ENCODE measurements at regions not wholly inside any gene's neighbourhood (a gene's known extent, or its start where the extent isn't known, plus 50 kb on each side); places are given as distances from the start of the nearest gene placed in this dataset.
"Not testable (repeated sequence)": the region's sequence is repeated elsewhere in the genome, so short reads cannot be mapped to it uniquely, and the experiment has no call there.

GRCh38 chr20:30899370-30900079, 357.9 kb upstream of the DEFB115 start:
- not testable (repeated sequence) for DNase-seq (ENCODE audit: low read depth)

- DNase-seq (ENCODE audit: low read depth): not testable (repeated sequence)
These were observed 357.3 kb upstream of the DEFB115 start for GRCh38 chr20:30900080-30900719.

- not testable (repeated sequence) for DNase-seq (ENCODE audit: low read depth)
These were observed 352.2 kb upstream of the DEFB115 start for GRCh38 chr20:30905231-30905630.

GRCh38 chr20:30910937-30911725, 346.3 kb upstream of the DEFB115 start:
- no peak for DNase-seq (ENCODE audit: low read depth)

- not testable (repeated sequence) for DNase-seq (ENCODE audit: low read depth)
These were observed 345.4 kb upstream of the DEFB115 start for GRCh38 chr20:30911832-30912660.

GRCh38 chr20:30912661-30913026, 344.8 kb upstream of the DEFB115 start:
- not testable (repeated sequence) for DNase-seq (ENCODE audit: low read depth)

- not testable (repeated sequence) for DNase-seq (ENCODE audit: low read depth)
These were observed 341.1 kb upstream of the DEFB115 start for GRCh38 chr20:30916404-30916803.

- no peak for DNase-seq (ENCODE audit: low read depth)
These were observed 337.8 kb upstream of the DEFB115 start for GRCh38 chr20:30919514-30920188.

- no peak for DNase-seq (ENCODE audit: low read depth)
These were observed 336.0 kb upstream of the DEFB115 start for GRCh38 chr20:30921286-30922071.

- no peak for DNase-seq (ENCODE audit: low read depth)
These were observed 335.3 kb upstream of the DEFB115 start for GRCh38 chr20:30922129-30922528.

GRCh38 chr20:30937790-30938189, 319.7 kb upstream of the DEFB115 start:
- no peak for DNase-seq (ENCODE audit: low read depth)

GRCh38 chr20:30949761-30950160, 307.7 kb upstream of the DEFB115 start:
- DNase-seq (ENCODE audit: low read depth): no peak

- DNase-seq (ENCODE audit: low read depth): not testable (repeated sequence)
These were observed 306.4 kb upstream of the DEFB115 start for GRCh38 chr20:30951088-30951487.

- not testable (repeated sequence) for DNase-seq (ENCODE audit: low read depth)
These were observed 300.8 kb upstream of the DEFB115 start for GRCh38 chr20:30956649-30957048.

- DNase-seq (ENCODE audit: low read depth): not testable (repeated sequence)
These were observed 298.3 kb upstream of the DEFB115 start for GRCh38 chr20:30959208-30959607.

- DNase-seq (ENCODE audit: low read depth): no peak
These were observed 293.9 kb upstream of the DEFB115 start for GRCh38 chr20:30963591-30963990.

GRCh38 chr20:30975859-30976258, 281.6 kb upstream of the DEFB115 start:
- not testable (repeated sequence) for DNase-seq (ENCODE audit: low read depth)

GRCh38 chr20:30985386-30985785, 272.1 kb upstream of the DEFB115 start:
- no peak for DNase-seq (ENCODE audit: low read depth)
